Duodenal mucosa (tissue), 2 donors: ENCODE measurements at regions not wholly inside any gene's neighbourhood (a gene's known extent, or its start where the extent isn't known, plus 50 kb on each side); places are given as distances from the start of the nearest gene placed in this dataset.

Source experiments
- H3K27ac ChIP-seq: one replicate; pipeline ENCODE4 v1.7.0; 2013; ENCODE audit warnings: low read depth, low read length
- H3K27me3 ChIP-seq, 2 donors: one replicate each; pipeline ENCODE4 v1.7.0; 2013; ENCODE audit warnings: low read length in 2 of 2, control low read depth in 1 of 2; ENCODE audit not compliant: insufficient read depth in 2 of 2, control insufficient read depth in 1 of 2
- H3K36me3 ChIP-seq, 2 donors: one replicate each; pipeline ENCODE4 v1.7.0; 2013; ENCODE audit warnings: low read length in 2 of 2, control low read depth in 1 of 2; ENCODE audit not compliant: insufficient read depth in 2 of 2, control insufficient read depth in 1 of 2
- H3K4me1 ChIP-seq, 2 donors: one replicate each; pipeline ENCODE4 v1.7.0; 2013; ENCODE audit warnings: low read length in 2 of 2, control low read depth in 1 of 2; ENCODE audit not compliant: insufficient read depth in 2 of 2, control insufficient read depth in 1 of 2
- H3K4me3 ChIP-seq, 2 donors: one replicate each; pipeline ENCODE4 v1.7.0; 2013; ENCODE audit warnings: low read length in 2 of 2, low read depth in 1 of 2
- H3K9ac ChIP-seq, 2 donors: one replicate each; pipeline ENCODE4 v1.7.0; 2013; ENCODE audit warnings: low read length in 2 of 2, low read depth in 1 of 2
- H3K9me3 ChIP-seq, 2 donors: one replicate each; pipeline ENCODE4 v1.7.0; 2013; ENCODE audit warnings: low read length in 2 of 2, control low read depth in 1 of 2; ENCODE audit not compliant: control insufficient read depth in 1 of 2

GRCh38 chr18:45403341-45404049, 211.8 kb upstream of the SLC14A2 start:
- Histone ChIP-seq H3K9ac (no peak overlapping the region), H3K27ac (no peak overlapping the region), H3K36me3 (no peaks in the 10 kb centered on the region), H3K4me1 (peaks cover 0 to 4% of the 10 kb centered on the region in 2 donors), H3K9me3 (no peaks in the 10 kb centered on the region), H3K27me3 (no peaks in the 10 kb centered on the region), H3K4me3 (no peak overlapping the region)

- no peaks in the 10 kb centered on the region for H3K36me3 ChIP-seq
- H3K4me3 ChIP-seq: no peak overlapping the region
- H3K9ac ChIP-seq: no peak overlapping the region
Measured at GRCh38 chr18:45408218-45408617, 207.1 kb upstream of the SLC14A2 start.

GRCh38 chr18:45409971-45410370, 205.3 kb upstream of the SLC14A2 start:
- Histone ChIP-seq H3K27me3 (no peaks in the 10 kb centered on the region), H3K27ac (no peak overlapping the region), H3K4me1 (no peaks in the 10 kb centered on the region), H3K9ac (no peak overlapping the region), H3K36me3 (no peaks in the 10 kb centered on the region), H3K4me3 (no peak overlapping the region), H3K9me3 (no peaks in the 10 kb centered on the region)

More at GRCh38 chr18:45408218-45408617, 207.1 kb upstream of the SLC14A2 start:
- no peak overlapping the region for H3K27ac ChIP-seq
- H3K9me3 ChIP-seq: no peaks in the 10 kb centered on the region
- no peaks in the 10 kb centered on the region for H3K27me3 ChIP-seq
- no peaks in the 10 kb centered on the region for H3K4me1 ChIP-seq

GRCh38 chr18:45412577-45412976, 202.7 kb upstream of the SLC14A2 start:
- Histone ChIP-seq H3K4me3 (no peak overlapping the region), H3K4me1 (peaks cover 0 to 3% of the 10 kb centered on the region in 2 donors), H3K27ac (no peak overlapping the region), H3K36me3 (no peaks in the 10 kb centered on the region), H3K27me3 (no peaks in the 10 kb centered on the region), H3K9me3 (no peaks in the 10 kb centered on the region), H3K9ac (no peak overlapping the region)

GRCh38 chr18:45413180-45413836, 202.0 kb upstream of the SLC14A2 start:
- Histone ChIP-seq H3K4me3 (no peak overlapping the region), H3K27ac (no peak overlapping the region), H3K4me1 (peaks cover 0 to 3% of the 10 kb centered on the region in 2 donors), H3K27me3 (no peaks in the 10 kb centered on the region), H3K9me3 (no peaks in the 10 kb centered on the region), H3K36me3 (no peaks in the 10 kb centered on the region), H3K9ac (no peak overlapping the region)

GRCh38 chr18:45415614-45416013, 199.7 kb upstream of the SLC14A2 start:
- H3K4me1 ChIP-seq: peaks cover 0 to 3% of the 10 kb centered on the region in 2 donors
- no peak overlapping the region for H3K4me3 ChIP-seq
- H3K36me3 ChIP-seq: no peaks in the 10 kb centered on the region
- no peaks in the 10 kb centered on the region for H3K9me3 ChIP-seq
- H3K9ac ChIP-seq: no peak overlapping the region
- H3K27ac ChIP-seq: no peak overlapping the region
- no peaks in the 10 kb centered on the region for H3K27me3 ChIP-seq

GRCh38 chr18:45416168-45416567, 199.1 kb upstream of the SLC14A2 start:
- H3K27me3 ChIP-seq: no peaks in the 10 kb centered on the region
- no peak overlapping the region for H3K27ac ChIP-seq
- no peak overlapping the region for H3K9ac ChIP-seq
- no peaks in the 10 kb centered on the region for H3K36me3 ChIP-seq
- no peaks in the 10 kb centered on the region for H3K9me3 ChIP-seq
- H3K4me1 ChIP-seq: peaks cover 0 to 3% of the 10 kb centered on the region in 2 donors
- no peak overlapping the region for H3K4me3 ChIP-seq

GRCh38 chr18:45417392-45417791, 197.9 kb upstream of the SLC14A2 start:
- H3K9ac ChIP-seq: no peak overlapping the region
- no peak overlapping the region for H3K4me3 ChIP-seq
- no peak overlapping the region for H3K27ac ChIP-seq
- no peaks in the 10 kb centered on the region for H3K9me3 ChIP-seq
- no peaks in the 10 kb centered on the region for H3K36me3 ChIP-seq
- H3K4me1 ChIP-seq: peaks cover 0 to 3% of the 10 kb centered on the region in 2 donors
- H3K27me3 ChIP-seq: no peaks in the 10 kb centered on the region

GRCh38 chr18:45423659-45424058, 191.6 kb upstream of the SLC14A2 start:
- Histone ChIP-seq H3K9me3 (no peaks in the 10 kb centered on the region), H3K27ac (no peak overlapping the region), H3K4me3 (no peak overlapping the region), H3K4me1 (no peaks in the 10 kb centered on the region), H3K36me3 (no peaks in the 10 kb centered on the region), H3K27me3 (no peaks in the 10 kb centered on the region), H3K9ac (no peak overlapping the region)

GRCh38 chr18:45430041-45430440, 185.2 kb upstream of the SLC14A2 start:
- Histone ChIP-seq H3K36me3 (no peaks in the 10 kb centered on the region), H3K4me3 (no peak overlapping the region), H3K27me3 (no peaks in the 10 kb centered on the region), H3K9ac (no peak overlapping the region), H3K27ac (no peak overlapping the region), H3K4me1 (no peaks in the 10 kb centered on the region), H3K9me3 (no peaks in the 10 kb centered on the region)
